ENCODE measurements at regions not wholly inside any gene's neighbourhood (a gene's known extent, or its start where the extent isn't known, plus 50 kb on each side); places are given as distances from the start of the nearest gene placed in this dataset.

DNA sequence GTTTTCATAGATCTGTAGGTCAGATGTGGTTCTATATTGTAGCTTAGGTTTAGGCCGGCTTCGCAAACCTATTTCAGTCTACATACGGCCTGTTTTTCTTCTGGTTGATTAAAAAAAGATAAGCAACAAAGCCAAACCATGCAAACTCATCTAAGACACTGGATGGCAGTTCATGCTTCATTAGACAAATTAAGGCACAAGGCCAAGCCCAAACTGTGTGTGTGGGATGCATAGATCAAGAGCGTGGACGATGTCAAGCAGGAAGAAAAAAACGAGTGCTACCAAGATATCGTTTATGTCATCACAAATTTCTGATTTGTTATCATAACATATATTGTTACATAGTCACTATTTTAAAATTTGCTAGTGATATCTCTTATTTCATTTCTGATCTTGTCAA, 357.6 kb upstream of the KIRREL3 start:
- TF ChIP-seq REST (IDR thresholded peaks at IDR 0.05; ENCODE audit: borderline replicate concordance), result no peak
- no peak for TF ChIP-seq CTCF (IDR thresholded peaks at IDR 0.05; ENCODE audit: poor library complexity, severe bottlenecking)
